DMS114 treated with DMSO at 0.1 percent for 48 hours (cell line): ENCODE measurements at regions not wholly inside any gene's neighbourhood (a gene's known extent, or its start where the extent isn't known, plus 50 kb on each side); places are given as distances from the start of the nearest gene placed in this dataset.
"Not testable (repeated sequence)": the region's sequence is repeated elsewhere in the genome, so short reads cannot be mapped to it uniquely, and the experiment has no call there.

Experiments
- DNase-seq: peaks from one replicate; lab custom pipeline; 2025; ENCODE audit not compliant: unreplicated experiment; lab: John Stamatoyannopoulos, UW

- DNase-seq = no peak
Observed at GRCh38 chr17:71496552-71496951, 624.3 kb upstream of the SOX9 start.

- DNase-seq = no peak
Observed at GRCh38 chr17:71500761-71501555, 619.9 kb upstream of the SOX9 start.

- no peak for DNase-seq
Observed at GRCh38 chr17:71501711-71502110, 619.1 kb upstream of the SOX9 start.

DNA sequence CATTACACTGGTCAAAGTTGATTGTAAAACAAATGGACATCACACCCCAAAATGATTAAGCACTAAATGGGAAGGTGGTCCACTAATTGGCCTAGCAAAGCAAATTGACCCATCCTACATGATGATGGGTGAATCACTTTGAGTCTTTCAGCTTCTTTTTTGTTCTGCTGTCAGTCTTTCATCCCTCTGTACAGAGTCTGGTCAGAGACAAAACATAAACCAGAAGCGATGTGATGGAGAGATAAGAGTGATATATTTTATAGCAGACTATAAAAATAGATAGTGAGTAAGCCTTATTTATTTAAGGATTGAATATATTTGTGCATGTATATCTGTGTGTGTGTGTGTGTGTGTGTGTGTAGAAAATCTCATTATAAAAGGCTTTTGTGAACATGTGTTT, 618.4 kb upstream of the SOX9 start:
- DNase-seq = no peak

GRCh38 chr17:71503710-71504465, 616.9 kb upstream of the SOX9 start:
- no peak for DNase-seq

DNA sequence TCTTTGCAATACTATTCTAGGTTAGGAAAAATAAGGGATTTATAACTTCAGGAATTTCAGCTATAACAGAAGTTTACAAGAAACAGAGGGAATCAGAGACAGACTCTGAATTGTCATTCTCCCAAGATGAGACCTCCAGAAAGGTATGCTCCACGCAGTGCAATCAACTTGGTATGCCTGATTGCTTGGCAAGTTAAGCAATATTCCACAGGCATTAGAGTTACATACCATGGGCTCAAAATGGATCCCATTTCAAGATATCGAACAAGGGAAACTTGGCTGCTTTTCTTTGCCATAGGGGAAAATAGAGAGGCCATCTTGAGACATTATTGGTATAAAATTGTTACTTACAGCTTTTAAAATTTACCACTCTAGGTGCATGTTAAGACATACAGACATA, 615.6 kb upstream of the SOX9 start:
- no peak for DNase-seq

GRCh38 chr17:71505981-71506380, 614.8 kb upstream of the SOX9 start:
- DNase-seq = no peak

GRCh38 chr17:71511266-71511995, 609.4 kb upstream of the SOX9 start:
- DNase-seq = no peak

DNA sequence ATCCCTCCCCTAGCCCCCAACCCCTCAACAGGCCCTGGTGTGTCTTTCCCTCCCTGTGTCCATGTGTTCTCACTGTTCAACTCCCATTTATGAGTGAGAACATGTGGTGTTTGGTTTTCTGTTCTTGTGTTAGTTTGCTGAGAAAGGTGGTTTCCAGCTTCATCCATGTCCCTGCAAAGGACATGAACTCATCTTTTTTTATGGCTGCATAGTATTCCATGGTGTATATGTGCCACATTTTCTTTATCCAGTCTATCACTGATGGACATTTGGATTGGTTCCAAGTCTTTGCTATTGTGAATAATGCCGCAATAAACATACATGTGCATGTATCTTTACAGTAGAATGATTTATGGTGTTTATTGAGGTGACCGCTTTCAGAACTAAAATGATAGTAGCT, 607.1 kb upstream of the SOX9 start:
- DNase-seq = not testable (repeated sequence)

DNA sequence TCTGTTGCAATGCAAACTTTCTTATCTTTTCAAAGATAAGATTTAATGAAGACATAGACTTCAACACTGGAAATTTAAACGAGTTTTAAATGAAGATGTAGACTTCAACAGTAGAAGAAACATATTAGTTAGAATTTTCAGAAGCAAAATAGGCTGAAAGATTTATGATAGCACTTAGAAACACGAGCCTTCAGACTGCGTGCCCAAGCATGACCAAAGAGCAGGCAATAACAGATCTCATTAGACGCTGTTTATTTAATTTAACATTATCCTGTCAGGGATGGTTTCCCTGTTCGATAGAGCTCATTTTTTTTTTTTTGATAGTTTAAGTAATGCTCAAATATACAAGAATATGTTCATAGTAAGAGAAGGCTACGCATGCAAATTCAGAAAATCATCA, 604.7 kb upstream of the SOX9 start:
- no peak for DNase-seq

- no peak for DNase-seq
Observed at GRCh38 chr17:71519285-71519684, 601.5 kb upstream of the SOX9 start.

- no peak for DNase-seq
Observed at GRCh38 chr17:71521724-71522123, 599.1 kb upstream of the SOX9 start.

DNA sequence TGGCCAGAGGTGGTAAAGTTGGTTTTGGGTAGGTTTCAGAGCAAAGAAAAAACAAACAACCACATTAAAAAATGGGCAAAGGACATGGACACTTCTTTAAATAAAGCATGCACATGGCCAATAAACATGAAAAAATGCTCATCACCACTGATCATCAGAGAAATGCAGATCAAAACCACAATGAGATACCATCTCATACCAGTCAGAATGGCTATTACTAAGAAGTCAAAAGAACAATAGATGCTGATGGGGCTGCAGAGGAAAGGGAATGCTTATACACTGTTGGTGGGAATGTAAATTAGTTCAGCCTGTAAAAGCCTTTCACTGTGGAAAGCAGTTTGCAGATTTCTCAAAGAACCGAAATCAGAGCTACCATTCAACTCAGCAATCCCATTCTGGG, 598.4 kb upstream of the SOX9 start:
- DNase-seq = no peak

DNA sequence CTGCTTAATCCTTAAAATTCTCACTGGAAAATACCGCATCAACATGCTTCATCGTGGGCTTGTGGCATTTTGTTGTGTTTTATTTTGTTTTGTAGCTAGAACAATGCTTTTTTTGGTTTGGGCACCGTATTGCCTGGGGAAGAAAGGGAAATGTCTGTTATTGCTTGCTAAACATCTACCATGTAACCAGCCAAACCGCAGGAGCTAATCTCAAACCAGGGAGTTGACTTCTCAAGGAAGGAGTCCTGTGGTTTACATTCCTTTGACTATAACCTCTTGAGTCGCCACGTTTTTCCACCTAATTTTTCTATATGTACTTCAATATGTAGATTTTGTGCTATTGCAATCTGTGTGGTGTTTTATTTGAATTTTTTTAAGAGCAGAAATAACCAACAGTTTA, 593.5 kb upstream of the SOX9 start:
- DNase-seq = no peak

- DNase-seq = no peak
Observed at GRCh38 chr17:71528210-71528609, 592.6 kb upstream of the SOX9 start.

GRCh38 chr17:71530248-71530647, 590.6 kb upstream of the SOX9 start:
- no peak for DNase-seq

- DNase-seq = no peak
Observed at GRCh38 chr17:71535321-71535720, 585.5 kb upstream of the SOX9 start.

DNA sequence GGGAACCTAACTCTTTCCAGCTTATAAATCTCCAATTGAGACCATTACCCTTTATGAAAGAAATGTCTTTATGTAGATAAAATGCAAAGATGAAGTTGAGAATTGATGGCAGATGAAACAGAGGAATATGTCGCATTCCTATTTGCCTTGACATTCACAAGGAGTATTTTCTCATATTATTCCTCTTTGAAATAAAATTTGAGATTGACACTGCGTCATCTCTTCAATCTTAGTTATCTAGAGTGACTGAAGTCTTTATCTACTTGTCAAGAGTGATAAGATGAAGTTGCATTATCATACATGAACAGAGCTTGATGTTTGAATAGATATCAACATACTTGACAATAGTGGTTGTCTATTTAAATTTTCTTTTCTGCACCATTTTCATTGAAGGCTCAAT, 574.4 kb upstream of the SOX9 start:
- DNase-seq = no peak

GRCh38 chr17:71547904-71548303, 572.9 kb upstream of the SOX9 start:
- DNase-seq = no peak

DNA sequence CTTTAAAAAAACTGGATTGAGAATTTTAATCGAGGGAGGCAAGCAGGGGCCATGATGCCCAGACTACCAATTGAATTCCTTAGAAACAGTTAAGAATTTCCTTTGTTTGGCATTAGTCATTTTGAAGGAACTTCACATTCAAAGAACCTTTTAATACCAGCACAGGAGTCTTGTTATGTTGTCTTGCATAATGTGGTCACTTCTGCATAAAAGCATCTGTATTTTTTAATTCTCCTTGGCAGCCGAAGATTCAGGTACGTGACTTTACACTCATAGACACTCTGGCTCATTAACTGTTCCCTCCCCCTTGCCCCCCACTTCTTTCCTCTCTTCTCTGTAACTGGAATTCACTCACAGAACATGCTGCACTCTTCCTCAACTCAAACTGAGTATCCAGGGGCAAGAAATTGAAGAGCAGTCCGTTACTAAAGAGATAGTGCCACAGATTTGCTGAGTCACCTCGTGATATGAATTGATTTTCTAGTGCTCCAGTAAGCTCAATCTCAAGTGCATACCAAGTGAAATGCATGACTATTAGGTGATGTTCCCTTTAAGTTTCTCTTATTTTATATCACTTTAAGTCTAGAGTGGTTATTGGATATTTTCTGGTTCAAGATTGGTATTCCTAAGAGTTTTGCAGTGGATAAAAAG, 572.2 kb upstream of the SOX9 start:
- DNase-seq = no peak

DNA sequence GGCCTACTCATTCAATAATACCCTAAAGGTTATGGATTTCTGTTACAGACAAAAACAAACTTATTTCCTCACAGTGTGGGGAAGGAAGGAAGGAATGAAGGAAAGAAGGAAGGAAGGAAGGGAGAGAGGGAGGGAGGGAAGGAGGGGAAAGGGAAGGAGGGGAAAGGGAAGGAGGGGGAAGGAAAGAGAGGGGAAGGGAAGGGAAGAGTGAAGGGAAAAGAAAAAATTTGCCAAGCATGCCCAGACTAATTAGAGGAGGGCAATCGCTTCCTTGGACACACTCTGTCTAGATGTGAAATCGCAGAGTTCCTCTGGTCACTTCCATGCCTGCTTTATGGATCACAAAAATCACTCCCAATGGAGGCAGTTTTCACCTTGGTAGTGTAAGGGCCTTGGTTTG, 570.1 kb upstream of the SOX9 start:
- DNase-seq = no peak
